WERI-Rb-1 (cell line): ENCODE measurements at regions not wholly inside any gene's neighbourhood (a gene's known extent, or its start where the extent isn't known, plus 50 kb on each side); places are given as distances from the start of the nearest gene placed in this dataset.
"Not testable (repeated sequence)": the region's sequence is repeated elsewhere in the genome, so short reads cannot be mapped to it uniquely, and the experiment has no call there.

Experiments used
- DNase-seq: peaks from one replicate; pipeline ENCODE4 v3.0.0-alpha.2; 2020
- H3K27ac ChIP-seq: fragments of 250-450 bp; sonication (Bioruptor Pico); 2 replicates; pipeline ENCODE4 v1.5.1; 2020; ENCODE audit warnings: mild to moderate bottlenecking, moderate library complexity
- H3K27me3 ChIP-seq: fragments of 250-450 bp; sonication (Bioruptor Pico); 2 replicates; pipeline ENCODE4 v1.5.1; 2021; ENCODE audit warnings: mild to moderate bottlenecking, low read depth, moderate library complexity; ENCODE audit not compliant: insufficient read depth, severe bottlenecking
- H3K36me3 ChIP-seq: fragments of 250-450 bp; sonication (Bioruptor Pico); 2 replicates; pipeline ENCODE4 v1.5.1; 2020; ENCODE audit warnings: mild to moderate bottlenecking, moderate library complexity
- H3K4me3 ChIP-seq: 2 replicates; pipeline ENCODE4 v1.5.1; 2011; ENCODE audit warnings: low read depth, mild to moderate bottlenecking, control low read depth, low read length
- H3K9me3 ChIP-seq: fragments of 250-450 bp; sonication (Bioruptor Pico); 2 replicates; pipeline ENCODE4 v1.5.1; 2021; ENCODE audit warnings: mild to moderate bottlenecking, moderate library complexity; ENCODE audit not compliant: severe bottlenecking
- TF ChIP-seq, protein P1 (sequence below): IDR thresholded peaks from 2 replicates; pipeline ENCODE4 v1.5.1; 2011; ENCODE audit warnings: low read depth, mild to moderate bottlenecking, control low read depth, inconsistent platforms, low read length

DNA sequence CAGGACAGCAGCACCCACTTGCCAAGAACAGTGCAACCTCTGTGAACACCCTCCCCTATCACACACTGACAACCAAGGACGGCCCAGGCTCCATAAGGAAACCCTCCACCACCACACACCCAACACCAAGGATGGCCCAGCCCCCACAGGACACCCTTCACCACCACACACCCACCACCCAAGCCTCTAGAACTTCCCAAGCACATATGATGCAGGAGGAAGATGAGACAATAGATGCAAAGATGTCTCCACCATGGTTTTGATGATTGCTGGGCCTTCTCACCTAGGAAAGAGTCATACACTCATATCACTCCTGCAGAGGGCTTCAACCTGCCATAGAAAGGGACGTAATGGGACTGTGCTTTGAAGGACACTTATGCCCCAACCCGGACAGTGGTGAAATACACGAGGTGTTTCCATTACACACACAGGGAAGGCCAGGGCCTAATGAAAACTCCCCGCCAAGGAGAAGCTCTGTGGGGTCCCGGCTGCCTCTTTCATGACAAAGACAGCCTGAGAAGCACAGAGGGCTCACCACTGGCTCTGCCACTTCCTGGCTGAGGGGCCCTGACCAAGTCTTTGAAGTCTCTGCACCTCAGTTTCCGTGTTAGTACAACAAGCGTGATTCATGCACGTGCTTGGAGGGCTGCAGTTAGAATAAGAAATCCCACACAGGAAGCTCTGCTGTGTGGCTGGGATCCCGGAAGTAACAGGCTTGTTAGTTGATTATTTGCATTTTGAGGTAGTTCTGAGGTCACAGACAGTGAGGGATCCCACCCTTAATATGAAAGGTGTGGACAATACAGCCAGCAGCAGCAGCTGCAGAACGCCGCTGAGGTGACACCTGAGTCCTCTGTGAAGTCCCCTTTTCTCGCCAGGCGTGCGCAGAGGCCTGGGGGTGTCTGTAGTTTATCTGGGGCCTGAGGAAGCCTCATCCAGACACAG lies 61.9 kb upstream of the ATP12A start:
- DNase-seq: no peak
- Histone ChIP-seq H3K27me3 (no peaks in the 10 kb centered on the region), H3K4me3 (no peak overlapping the region), H3K9me3 (peaks cover under 1% of the 10 kb centered on the region), H3K36me3 (no peaks in the 10 kb centered on the region), H3K27ac (no peak overlapping the region)
- TF ChIP-seq, protein P1, sequence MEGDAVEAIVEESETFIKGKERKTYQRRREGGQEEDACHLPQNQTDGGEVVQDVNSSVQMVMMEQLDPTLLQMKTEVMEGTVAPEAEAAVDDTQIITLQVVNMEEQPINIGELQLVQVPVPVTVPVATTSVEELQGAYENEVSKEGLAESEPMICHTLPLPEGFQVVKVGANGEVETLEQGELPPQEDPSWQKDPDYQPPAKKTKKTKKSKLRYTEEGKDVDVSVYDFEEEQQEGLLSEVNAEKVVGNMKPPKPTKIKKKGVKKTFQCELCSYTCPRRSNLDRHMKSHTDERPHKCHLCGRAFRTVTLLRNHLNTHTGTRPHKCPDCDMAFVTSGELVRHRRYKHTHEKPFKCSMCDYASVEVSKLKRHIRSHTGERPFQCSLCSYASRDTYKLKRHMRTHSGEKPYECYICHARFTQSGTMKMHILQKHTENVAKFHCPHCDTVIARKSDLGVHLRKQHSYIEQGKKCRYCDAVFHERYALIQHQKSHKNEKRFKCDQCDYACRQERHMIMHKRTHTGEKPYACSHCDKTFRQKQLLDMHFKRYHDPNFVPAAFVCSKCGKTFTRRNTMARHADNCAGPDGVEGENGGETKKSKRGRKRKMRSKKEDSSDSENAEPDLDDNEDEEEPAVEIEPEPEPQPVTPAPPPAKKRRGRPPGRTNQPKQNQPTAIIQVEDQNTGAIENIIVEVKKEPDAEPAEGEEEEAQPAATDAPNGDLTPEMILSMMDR: no peak

DNA sequence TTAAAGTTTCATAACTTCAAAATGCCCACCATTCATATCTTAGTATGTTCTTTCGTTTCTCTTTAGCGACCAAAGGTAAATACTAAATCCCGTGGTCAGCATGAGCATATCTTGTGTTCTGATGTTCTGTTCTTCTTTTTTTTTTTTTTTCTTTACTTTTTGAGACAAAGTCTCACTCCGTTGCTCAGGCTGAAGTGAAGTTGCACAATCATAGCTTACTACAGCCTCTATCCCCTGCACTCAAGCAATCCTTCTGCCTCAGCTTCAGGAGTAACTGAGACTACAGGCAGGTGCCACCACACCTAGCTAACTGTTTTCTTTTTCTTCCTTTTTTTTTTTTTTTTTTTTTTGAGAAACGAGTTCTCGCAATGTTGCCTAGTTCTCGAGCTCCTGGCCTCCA lies 60.9 kb upstream of the ATP12A start:
- H3K36me3 ChIP-seq: no peaks in the 10 kb centered on the region
- H3K27ac ChIP-seq: no peak overlapping the region
- H3K4me3 ChIP-seq: no peak overlapping the region
- DNase-seq: no peak
- peaks cover 2% of the 10 kb centered on the region for H3K9me3 ChIP-seq
- TF ChIP-seq, protein P1: no peak
- H3K27me3 ChIP-seq: no peaks in the 10 kb centered on the region

DNA sequence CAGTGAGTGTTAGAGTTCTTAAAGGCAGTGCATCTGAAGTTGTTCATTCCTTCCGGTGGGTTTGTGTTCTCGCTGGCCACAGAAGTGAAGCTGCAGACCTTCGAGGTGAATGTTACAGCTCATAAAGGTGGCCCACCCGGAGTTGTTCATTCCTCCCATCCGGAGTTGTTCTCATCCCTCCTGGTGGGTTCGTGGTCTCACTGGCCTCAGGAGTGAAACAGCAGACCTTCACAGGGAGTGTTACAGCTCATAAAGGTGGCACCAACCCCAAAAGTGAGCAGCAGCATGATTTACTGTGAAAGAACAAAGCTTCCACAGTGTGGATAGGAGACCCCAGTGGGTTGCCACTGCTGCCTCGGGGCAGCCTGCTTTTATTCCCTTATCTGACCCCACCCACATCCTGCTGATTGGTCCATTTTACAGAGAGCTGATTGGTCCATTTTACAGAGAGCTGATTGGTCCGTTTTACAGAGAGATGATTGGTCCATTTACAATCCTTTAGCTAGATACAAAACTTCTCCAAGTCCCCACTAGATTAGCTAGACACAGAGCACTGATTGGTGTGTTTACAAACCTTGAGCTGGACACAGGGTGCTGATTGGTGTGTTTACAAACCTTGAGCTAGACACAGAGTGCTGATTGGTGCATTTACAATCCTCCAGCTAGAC lies 57.6 kb upstream of the ATP12A start:
- not testable (repeated sequence) for H3K4me3 ChIP-seq, DNase-seq, H3K9me3 ChIP-seq, H3K27me3 ChIP-seq, H3K36me3 ChIP-seq, H3K27ac ChIP-seq

DNA sequence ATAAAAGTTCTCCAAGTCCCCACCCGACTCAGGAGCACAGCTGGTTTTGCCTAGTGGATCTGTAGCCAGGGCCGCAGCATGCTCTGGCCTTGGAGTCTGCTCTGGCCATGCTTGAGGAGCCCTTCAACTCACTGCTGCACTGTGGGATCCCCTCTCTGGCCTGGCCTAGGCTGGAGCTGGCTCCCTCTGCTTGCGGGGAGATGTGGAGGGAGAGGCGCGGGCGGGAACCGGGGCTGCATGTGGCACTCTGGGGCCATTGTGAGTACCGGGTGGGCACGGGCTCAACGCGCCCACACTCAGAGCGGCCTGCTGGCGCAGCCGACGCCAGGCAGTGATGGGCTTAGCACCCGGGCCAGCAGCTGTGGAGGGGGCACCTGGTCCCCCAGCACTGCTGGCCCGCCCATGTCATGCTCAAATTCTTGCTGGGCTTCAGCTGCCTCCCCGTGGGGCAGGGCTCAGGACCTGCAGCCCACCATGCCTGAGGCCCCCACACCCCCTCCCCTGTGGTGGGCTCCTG lies 57.0 kb upstream of the ATP12A start:
- DNase-seq: no peak

DNA sequence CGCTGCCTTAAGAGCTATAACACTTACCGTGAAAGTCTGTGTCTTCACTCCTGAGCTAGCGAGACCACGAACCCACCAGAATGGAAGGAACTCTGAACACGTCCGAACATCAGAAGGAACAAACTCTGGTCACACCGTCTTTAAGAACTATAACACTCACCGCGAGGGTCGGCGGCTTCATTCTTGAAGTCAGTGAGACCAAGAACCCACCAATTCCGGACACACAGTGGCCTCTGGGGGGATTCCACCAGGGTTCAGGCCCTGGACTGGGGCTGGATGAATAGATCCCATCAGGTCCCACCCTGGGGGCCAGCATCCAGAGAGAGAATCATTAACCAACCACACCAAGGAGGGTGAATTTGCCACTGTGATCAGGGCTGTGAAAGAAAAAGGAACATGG lies 55.8 kb upstream of the ATP12A start:
- TF ChIP-seq, protein P1: no peak
- H3K36me3 ChIP-seq: no peaks in the 10 kb centered on the region
- H3K27ac ChIP-seq: no peak overlapping the region
- H3K4me3 ChIP-seq: no peak overlapping the region
- H3K27me3 ChIP-seq: no peaks in the 10 kb centered on the region
- DNase-seq: no peak
- H3K9me3 ChIP-seq: peaks cover 2% of the 10 kb centered on the region

More for the DNA sequence above, 57.0 kb upstream of the ATP12A start:
- Histone ChIP-seq H3K4me3 (no peak overlapping the region), H3K36me3 (no peaks in the 10 kb centered on the region), H3K9me3 (peaks cover 2% of the 10 kb centered on the region), H3K27ac (no peak overlapping the region), H3K27me3 (no peaks in the 10 kb centered on the region)
- TF ChIP-seq, protein P1: no peak

DNA sequence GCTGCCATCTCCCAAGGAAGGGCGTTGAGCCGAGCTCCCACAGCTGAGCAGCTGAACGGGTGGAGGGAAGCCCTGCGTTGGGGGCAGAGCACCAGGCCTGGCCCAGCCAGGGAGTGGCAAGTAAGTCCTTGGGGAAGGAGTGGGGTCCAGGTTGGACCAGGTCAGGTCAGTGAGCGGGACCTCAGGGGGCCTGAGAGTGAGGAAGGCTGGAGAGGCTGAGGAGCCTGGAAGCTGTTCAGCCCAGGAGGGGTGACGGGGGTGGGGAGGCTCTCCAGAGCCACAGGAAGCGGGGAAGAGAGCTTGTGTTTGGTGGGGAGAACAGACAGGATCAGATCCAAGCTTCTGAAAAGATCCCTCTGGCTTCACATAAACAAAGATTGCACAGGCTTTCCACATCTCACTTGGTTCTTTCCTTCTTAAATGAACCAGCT lies 55.4 kb upstream of the ATP12A start:
- no peak for DNase-seq
- no peaks in the 10 kb centered on the region for H3K27me3 ChIP-seq
- no peaks in the 10 kb centered on the region for H3K36me3 ChIP-seq
- H3K9me3 ChIP-seq: peaks cover 2% of the 10 kb centered on the region
- no peak overlapping the region for H3K4me3 ChIP-seq
- no peak overlapping the region for H3K27ac ChIP-seq
- TF ChIP-seq, protein P1: no peak
